SIG-M5 treated with dmso at 0.1 percent for 504 hours (cell line): ENCODE measurements at regions not wholly inside any gene's neighbourhood (a gene's known extent, or its start where the extent isn't known, plus 50 kb on each side); places are given as distances from the start of the nearest gene placed in this dataset.
"Not testable (repeated sequence)": the region's sequence is repeated elsewhere in the genome, so short reads cannot be mapped to it uniquely, and the experiment has no call there.

Source experiments
- DNase-seq: peaks from one replicate; lab custom pipeline; 2025; ENCODE audit not compliant: unreplicated experiment; lab: John Stamatoyannopoulos, UW

DNA sequence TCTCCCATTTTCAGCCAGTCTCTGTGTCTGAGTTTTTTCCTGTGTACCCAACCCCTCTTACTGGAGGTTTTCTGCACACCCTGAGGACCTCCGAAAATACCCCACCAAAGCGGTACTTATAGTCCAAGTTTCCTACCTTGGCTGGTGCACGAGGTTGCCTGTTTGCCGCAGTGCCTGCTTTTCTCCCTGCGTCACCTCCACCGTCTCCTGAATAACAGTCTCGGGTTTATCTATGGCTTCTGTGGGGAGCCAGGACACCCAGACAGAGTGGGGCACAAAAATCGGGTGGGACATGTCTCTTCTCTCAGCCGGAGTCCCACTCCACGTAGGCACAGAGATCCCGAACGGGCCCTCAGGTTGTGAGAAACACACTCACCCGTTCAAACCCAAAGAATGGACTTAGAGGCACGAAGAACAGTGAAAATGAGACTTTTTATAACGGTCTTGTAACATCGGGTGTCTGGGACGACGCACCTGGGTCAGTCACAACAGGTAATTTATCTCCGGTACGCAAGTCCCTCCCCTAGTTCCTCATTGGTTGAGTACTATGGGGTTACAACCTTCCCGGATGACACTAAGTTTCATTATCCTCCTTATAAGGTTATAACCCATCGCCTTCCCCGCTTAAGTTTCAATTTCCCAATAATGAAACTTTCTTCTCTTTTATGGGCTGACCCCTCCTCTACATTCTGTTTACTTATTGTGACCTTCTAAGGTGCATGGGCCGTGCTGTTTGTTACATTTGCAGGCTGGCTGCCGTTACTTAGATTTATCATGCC lies 970.2 kb upstream of the COX7C start:
- no peak for DNase-seq

DNA sequence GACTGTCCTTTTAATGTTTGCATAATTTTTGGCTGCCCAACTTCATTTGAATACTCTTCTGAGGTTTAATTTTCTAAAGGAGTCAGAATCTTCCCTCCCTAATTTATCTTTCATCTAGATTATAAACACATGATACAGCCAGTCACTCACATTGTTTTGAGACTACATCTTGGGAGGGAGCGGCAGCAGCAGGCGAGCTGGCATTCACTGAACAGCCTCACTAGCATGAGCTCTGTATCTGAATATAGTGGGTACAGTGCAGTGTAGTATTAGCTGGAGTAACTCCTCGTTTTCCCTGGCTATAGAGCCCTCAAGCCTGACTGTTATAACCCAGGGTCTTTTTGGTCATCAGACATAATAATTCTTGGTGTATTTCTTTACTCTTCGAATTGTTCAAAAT lies 969.2 kb upstream of the COX7C start:
- no peak for DNase-seq

DNA sequence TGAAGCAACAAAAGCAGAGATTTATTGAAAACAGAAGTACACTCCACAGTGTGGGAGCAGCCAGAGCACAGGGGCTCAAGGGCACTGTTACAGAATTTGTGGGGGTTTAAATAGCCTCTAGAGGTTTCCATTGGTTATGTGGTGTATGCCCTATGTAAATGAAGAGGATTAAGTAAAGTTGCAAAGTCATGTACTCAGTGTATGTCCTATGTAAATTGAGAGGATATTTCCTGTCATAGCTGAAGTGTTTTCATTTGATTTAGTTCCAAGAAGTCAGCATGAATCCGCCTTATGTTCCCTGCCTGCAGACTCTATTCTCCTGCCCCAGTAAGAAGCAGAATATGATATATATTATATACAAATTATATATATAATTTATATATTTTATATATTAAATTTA lies 966.0 kb upstream of the COX7C start:
- no peak for DNase-seq

DNA sequence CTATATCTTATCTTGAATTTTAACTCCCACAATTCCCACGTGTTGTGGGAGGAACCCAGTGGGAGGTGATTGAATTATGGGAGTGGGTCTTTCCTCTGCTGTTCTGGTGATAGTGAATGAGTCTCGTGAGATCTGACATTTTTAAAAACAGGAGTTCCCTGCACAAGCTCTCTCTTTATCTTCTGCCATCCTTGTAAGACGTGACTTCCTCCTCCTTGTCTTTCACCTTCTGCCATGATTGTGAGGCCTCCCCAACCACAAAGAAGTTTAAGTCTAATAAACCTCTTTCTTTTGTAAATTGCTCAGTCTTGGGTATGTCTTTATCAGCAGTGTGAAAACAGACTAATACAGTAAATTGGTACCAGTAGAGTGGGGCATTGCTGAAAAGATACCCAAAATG lies 963.6 kb upstream of the COX7C start:
- DNase-seq, result not testable (repeated sequence)

DNA sequence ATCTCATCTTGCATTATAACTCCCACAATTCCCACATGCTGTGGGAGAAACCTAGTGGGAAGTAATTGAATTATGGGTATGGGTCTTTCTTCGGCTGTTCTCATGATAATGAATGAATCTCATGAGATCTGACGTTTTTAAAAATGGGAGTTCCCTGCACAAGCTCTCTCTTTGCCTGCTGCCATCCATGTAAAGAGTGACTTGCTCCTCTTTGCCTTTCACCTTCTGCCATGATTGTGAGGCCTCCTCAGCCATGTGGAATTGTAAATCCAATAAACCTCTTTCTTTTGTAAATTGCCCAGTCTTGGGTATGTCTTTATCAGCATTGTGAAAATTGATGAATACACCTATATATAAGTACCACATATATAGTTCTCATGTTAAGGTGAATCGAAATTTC lies 961.7 kb upstream of the COX7C start:
- no peak for DNase-seq

DNA sequence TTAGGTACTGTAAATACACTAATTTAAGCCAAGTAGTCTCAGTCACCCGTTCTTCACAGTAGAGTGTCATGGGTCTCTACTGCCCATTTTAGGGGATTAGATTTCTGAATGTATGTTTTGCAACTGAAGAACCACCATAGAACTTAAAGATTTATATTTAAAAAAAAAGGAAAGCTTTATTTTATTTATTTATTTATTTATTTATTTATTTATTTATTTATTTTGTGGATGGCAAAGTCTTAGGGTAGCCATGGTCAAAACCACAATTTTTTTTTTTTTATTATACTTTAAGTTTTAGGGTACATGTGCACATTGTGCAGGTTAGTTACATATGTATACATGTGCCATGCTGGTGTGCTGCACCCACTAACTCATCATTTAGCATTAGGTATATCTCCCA lies 960.4 kb upstream of the COX7C start:
- not testable (repeated sequence) for DNase-seq

DNA sequence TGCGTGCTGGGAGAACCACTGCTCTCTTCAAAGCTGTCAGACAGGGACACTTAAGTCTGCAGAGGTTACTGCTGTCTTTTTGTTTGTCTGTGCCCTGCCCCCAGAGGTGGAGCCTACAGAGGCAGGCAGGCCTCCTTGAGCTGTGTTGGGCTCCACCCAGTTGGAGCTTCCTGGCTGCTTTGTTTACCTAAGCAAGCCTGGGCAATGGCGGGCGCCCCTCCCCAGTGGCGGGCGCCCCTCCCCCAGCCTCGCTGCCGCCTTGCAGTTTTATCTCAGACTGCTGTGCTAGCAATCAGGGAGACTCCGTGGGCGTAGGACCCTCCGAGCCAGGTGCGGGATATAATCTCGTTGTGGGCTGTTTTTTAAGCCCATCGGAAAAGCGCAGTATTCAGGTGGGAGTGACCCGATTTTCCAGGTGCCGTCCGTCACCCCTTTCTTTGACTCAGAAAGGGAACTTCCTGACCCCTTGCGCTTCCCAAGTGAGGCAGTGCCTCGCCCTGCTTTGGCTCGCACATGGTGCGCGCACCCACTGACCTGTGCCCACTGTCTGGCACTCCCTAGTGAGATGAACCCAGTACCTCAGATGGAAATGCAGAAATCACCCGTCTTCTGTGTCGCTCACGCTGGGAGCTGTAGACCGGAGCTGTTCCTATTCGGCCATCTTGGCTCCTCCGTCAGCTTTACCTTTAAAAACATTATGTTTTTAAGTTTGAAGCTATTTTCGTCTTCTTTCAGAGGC lies 954.6 kb upstream of the COX7C start:
- DNase-seq, result not testable (repeated sequence)

DNA sequence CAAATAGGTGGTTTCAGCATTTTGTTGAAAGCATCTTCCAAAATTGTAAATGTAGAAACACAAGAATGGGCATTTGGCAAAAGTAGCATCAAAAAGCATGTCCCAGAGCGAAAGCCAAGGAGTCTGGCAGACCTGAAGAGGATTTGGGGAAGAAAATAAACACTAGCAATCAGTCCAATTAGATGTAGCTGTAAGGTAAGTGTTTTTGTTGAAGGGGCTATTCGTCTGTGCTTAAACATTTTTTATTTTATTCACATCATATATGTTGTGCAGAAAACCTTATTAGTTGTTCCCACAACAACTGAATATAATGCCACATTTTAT lies 954.1 kb upstream of the COX7C start:
- no peak for DNase-seq

DNA sequence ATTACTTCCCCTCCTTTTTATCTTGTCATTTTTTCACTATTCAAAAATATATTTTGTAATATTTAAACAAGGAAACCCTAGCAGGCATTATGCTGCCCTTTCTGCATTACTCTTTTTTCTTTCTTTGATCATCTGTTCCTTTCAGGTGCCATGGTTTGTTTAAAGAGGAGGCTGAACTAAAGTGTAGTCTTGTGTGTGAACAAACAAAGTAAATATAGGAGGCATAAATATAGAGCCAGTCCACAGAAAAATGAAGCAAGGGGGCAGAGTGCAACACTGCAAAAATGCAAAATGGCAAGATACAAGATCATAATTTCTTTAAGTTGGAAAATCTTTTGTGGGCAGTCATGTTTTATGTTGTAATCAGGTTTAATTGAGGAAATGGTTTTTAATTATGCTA lies 947.3 kb upstream of the COX7C start:
- DNase-seq, result no peak

DNA sequence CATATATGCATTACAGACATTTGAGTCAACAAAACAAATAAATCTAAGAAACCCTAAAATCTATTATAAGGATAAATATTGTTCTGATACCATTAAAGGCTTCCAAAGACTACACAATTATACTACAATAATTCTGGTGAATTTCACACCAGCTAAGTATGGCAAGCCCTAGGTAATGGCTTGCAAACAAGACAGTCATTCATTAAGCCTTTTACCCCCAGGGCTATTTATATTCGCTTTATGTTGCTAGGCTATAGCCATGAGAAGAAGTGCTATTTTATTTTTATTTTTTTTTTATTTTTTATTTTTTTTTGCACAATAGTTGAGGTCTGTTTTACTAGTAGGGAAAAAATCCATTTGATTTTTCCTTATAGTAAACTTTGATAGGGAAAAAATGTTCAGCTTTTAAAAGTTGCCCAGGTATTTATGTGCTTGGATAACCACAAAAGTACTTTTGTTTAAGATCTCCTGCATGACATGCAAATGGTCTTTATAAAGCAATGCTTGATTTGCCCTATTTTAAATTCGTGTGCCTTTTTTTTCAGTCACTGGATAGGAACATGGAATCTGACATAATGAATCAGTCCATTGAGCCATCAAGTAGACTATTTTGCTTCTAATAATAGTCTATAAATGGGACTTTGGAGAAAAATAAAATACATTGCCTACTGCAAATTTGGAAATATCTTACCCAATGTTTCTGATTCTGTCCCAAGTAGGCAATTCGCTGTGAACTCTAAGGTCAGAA lies 946.3 kb upstream of the COX7C start:
- no peak for DNase-seq

DNA sequence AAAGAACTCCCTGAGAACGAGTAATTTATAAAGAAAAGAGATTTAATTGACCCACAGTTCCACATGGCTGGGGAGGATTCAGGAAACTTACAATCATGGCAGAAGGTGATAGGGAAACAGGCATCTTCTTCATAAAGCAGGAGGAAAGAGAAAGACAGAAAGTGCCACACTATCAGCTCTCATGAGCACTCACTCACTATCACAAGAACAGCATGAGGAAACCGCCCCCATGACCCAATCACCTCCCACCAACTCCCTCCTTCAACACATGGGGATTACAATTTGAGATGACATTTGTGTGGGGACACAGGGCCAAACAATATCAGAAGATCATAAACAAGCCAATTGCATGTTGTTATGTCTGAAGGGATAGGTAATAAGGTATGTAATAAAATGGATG lies 935.9 kb upstream of the COX7C start:
- no peak for DNase-seq

DNA sequence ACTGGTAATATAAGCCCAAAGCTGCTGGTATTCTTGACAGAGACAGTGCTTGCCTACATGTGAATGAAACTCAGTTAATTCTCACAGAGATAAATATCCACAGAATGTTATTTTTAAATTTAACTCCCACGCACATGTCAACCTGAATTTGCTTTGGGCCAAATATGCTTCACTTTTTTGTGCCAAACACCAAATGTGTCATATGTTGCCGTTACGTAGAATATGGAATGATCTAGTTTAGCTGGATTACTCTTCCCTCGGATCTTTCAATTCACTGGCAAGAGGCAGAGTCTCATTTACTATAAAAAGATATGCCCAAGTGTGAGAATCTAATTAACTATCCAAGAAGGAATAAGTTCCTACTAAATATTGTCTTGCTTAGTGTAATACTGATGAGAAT lies 933.4 kb upstream of the COX7C start:
- DNase-seq, result no peak

DNA sequence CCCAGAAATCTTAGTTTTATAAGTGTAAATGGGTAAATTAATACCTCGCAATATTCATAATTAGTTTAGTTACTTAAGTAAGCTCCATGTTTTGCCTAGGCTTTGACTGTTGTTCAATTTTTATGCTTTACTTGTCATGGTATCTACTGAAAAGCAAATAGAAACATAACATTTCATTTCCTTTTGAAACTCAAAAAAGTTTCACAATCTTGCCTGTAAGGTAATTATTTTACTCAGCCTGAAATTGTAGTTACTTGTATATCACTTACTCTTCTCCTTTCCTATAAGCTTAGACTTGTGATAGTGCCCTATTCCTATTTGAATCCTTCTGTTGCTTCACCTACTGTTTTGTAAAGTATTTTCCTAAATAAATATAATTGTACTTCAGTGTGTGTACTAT lies 914.4 kb upstream of the COX7C start:
- no peak for DNase-seq

DNA sequence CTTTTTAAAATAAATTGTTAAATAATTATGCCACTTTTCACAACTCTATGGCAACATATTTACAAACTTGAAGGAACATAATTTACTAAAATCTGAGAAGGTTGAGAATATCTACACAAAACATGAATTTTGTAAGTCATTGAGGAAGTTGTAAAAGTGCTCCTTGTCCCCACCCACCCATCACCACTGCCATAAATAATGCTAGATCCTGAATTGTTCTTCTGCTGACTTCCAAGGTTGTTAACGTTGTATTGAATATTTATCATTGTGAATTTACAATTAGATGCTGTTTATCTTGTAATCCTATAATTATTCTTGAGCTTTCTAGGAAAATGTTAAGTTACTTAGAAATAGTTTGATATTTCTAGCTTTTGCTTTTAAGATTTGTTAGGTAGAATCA lies 908.0 kb upstream of the COX7C start:
- no peak for DNase-seq

DNA sequence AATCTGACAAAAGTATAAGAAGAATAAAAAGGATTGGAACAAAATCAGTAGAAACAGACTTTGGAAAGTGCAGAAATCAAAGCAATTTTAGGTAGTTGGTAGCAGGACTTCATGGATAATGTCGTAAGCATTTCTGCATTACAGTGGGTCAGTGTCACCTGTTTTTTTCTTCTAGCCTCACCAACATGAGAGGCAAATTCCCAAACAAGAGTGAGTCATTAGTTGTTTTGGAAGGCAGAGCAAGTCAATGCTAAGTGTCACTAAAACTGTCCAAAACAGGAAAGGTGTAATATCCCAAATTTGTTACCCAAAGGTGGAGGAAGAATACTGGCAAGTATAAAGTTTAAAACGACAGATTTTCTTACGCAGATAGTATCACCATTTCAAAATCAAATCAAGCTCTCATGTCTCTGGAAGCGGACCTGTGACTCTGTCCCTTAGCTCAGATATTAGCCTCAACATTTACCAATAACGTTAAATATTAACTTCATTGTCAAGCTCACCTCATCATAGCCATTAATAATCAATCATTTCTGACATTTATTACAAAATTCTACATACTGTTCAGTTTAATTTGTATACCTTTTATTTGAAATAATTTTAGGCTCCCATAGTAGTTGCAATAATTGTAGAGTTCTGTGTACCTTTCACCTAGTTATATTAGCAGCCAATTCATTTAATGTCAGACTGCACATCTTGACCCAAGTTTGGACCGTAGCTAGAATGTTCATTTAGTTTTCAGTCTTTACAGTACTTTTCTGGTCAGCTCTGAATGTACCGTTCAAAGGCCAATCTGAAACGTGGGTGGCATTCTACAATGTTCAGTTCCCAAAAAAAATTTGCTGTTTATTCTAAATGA lies 901.2 kb upstream of the COX7C start:
- DNase-seq, result no peak

DNA sequence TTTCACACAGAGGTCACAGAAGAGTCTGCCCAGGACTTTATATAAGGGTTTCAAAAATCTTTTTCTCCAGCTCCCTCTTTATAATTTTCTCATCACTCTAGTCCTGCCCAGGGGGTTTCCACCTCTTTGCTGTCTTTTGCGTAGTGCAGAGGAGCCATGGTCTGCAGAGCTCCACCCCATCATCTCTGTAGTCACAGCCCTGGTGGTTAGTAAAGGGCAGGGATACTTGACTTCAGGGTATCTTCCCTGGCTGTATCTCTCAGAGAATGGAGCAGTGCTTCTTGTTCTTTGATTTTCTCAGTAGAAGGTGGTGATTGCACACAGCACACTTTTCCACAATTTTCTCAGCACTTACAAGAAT lies 900.6 kb upstream of the COX7C start:
- DNase-seq, result no peak

DNA sequence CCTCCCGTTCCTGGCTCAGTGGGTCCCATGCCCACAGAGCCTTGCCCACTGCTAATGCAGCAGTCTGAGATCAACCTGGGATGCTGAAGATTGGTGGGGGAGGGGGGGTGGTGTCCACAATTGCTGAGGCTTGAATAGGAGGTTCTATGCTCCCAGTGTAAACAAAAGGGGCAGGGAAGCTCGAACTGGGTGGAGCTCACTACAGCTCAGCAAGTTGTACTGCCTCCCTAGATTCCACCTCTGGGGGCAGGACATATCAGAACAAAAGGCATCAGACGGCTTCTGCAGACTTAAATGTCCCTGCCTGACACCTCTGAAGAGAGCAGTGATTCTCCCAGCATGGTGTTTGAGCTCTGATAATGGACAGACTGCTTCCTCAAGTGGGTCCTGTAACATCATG lies 885.6 kb upstream of the COX7C start:
- no peak for DNase-seq

DNA sequence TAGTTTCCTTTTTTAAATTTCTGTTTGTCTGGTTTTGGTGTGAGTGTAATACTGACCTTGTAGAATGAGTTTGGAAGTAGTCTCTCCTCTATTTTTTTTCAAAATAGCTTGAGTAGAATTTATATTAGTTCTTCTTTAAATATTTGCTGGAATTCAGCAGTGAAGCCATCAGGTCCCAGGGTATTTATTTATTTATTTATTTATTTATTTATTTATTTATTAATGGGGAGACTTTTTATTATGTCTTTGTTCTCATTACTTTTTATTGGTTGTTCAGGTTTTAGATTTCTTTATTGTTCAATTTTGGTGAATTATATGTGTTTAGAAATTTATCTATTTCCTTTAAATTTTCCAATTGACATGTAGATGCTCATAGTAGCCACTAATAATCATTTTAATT lies 875.8 kb upstream of the COX7C start:
- no peak for DNase-seq

DNA sequence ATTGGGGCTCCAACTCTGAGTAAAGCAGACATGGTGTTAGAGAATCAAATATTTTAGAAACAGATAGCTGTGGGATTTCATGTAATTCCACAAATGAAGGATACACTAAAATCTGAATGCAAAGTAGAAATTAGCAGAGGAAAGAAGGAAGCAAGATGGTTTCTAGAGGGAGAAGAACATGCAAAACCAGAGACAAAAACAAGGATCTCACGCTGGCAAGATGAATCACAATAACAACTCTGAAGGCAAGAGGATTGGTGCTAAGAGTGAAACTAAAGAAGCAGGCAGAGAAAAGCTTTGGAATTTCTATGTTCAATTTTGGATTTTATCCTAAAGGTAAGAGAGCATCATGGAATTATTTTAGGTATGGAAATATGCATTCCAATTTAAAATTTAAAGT lies 857.2 kb upstream of the COX7C start:
- DNase-seq, result no peak

DNA sequence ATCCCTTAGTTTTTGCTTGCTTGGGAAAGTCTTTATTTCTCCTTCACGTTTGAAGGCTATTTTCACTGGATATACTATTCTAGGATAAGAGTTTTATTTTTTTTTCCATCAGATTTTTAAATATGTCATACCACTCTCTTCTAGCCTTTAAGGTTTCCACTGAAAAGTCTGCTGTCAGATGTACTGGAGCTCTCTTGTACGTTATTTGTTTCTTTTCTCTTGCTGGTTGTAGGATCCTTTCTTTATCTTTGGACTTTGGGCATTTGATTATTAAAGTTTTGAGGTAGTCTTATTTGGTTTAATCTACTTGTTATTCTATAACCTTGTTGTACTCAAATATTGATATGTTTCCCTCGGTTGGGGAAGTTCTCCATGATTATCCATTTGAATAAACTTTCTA lies 848.4 kb upstream of the COX7C start:
- DNase-seq, result no peak

DNA sequence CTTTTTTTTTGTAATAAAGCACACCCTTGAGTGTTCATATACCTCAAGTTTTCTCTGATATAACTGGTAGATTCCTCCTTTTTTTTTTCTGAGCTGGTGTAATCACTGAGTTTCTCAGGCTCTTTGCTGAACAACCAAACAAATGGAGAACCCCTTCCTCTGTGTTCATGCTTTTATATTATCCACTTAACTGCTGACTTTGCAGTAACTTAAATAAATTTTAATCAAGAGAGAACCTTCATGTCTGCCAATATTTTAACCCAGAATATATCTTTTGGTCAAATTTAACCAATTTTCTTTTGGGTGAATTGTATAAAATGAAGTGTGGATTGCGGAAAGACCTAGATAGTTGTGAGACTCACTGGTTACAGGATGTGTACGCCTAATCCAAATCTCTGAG lies 833.0 kb upstream of the COX7C start:
- DNase-seq, result no peak
